ENCODE measurements at regions not wholly inside any gene's neighbourhood (a gene's known extent, or its start where the extent isn't known, plus 50 kb on each side); places are given as distances from the start of the nearest gene placed in this dataset.

GRCh38 chr17:64728041-64728695, 66.1 kb upstream of the SMURF2 start (continued):
- TF ChIP-seq ZNF280B (CRISPR knock-in tag; IDR thresholded peaks at IDR 0.05; ENCODE audit: borderline replicate concordance), result no peak
- TF ChIP-seq SNRNP70 (IDR thresholded peaks at IDR 0.05; ENCODE audit: low read depth, low read length), result no peak
- peak; percentile 43; the same call in 1 of the 2 replicates for TF ChIP-seq ZNF788 (CRISPR knock-in tag; IDR thresholded peaks at IDR 0.05; ENCODE audit: borderline replicate concordance)
- TF ChIP-seq IKZF1 (IDR thresholded peaks at IDR 0.05), result no peak
- TF ChIP-seq ZNF563 (CRISPR knock-in tag; IDR thresholded peaks at IDR 0.05), result no peak
- TF ChIP-seq MTERF4 (CRISPR knock-in tag; IDR thresholded peaks at IDR 0.05), result no peak
- no peak for TF ChIP-seq ATF6 (CRISPR knock-in tag; conservative IDR thresholded peaks at IDR 0.05)
- no peak for TF ChIP-seq E2F1 (CRISPR knock-in tag; IDR thresholded peaks at IDR 0.05)
- TF ChIP-seq TOPORS (CRISPR knock-in tag; IDR thresholded peaks at IDR 0.05), result no peak
- TF ChIP-seq ZNF580 (CRISPR knock-in tag; IDR thresholded peaks at IDR 0.05; ENCODE audit: borderline replicate concordance, low read depth), result no peak
- no peak for TF ChIP-seq SMARCC2 (IDR thresholded peaks at IDR 0.05)
- TF ChIP-seq CBX2 (IDR thresholded peaks at IDR 0.05; ENCODE audit: low read depth, low read length), result no peak
- TF ChIP-seq CBX2 (CRISPR knock-in tag; IDR thresholded peaks at IDR 0.05; ENCODE audit: low read depth), result no peak
- TF ChIP-seq ZSCAN31 (CRISPR knock-in tag; IDR thresholded peaks at IDR 0.05; ENCODE audit: low read depth), result no peak
- no peak for TF ChIP-seq KMT2A (CRISPR knock-in tag; IDR thresholded peaks at IDR 0.05)
- TF ChIP-seq PAF1 (CRISPR knock-in tag; IDR thresholded peaks at IDR 0.05), result no peak
- TF ChIP-seq IKZF5 (CRISPR knock-in tag; IDR thresholded peaks at IDR 0.05), result no peak
- peak; percentile 21; the same call in 1 of the 2 replicates for TF ChIP-seq ZFX (CRISPR knock-in tag; IDR thresholded peaks at IDR 0.05; ENCODE audit: low read depth)
- TF ChIP-seq HOXA5 (CRISPR knock-in tag; IDR thresholded peaks at IDR 0.05), result no peak
- TF ChIP-seq ESRRA (CRISPR knock-in tag; IDR thresholded peaks at IDR 0.05; ENCODE audit: low read depth), result no peak
- TF ChIP-seq ZNF616 (CRISPR knock-in tag; IDR thresholded peaks at IDR 0.05; ENCODE audit: low read depth), result no peak
- no peak for TF ChIP-seq ZSCAN5A (CRISPR knock-in tag; IDR thresholded peaks at IDR 0.05; ENCODE audit: borderline replicate concordance)

Data from HepG2 (cell line).